WTC11 (cell line): ENCODE measurements at regions not wholly inside any gene's neighbourhood (a gene's known extent, or its start where the extent isn't known, plus 50 kb on each side); places are given as distances from the start of the nearest gene placed in this dataset.

Experiments used
- ATAC-seq: fragments of 200-7000 bp; cut with Tn5 transposase; 2 replicates; pipeline ENCODE4 v1.10.0; 2021; ENCODE audit warnings: mild to moderate bottlenecking, moderate library complexity
- CTCF ChIA-PET: fragments of 300-600 bp; sonication (Branson Sonifier 250); formaldehyde crosslinking; loops from one replicate; lab custom pipeline; 2021; ENCODE audit warnings: antibody characterized with exemption; lab: Charles Lee
- POLR2A ChIA-PET: fragments of 350-600 bp; sonication (Branson Sonifier 250); formaldehyde crosslinking; loops from one replicate; lab custom pipeline; 2021; ENCODE audit warnings: antibody characterized with exemption; lab: Charles Lee
- DNase-seq: peaks from one replicate; pipeline ENCODE4 v3.0.0; 2021; ENCODE audit warnings: low spot score
- H3K27ac Mint-ChIP-seq: 2 replicates; pipeline ENCODE4 v1.8.0; 2021; ENCODE audit warnings: mixed read lengths
- H3K27me3 Mint-ChIP-seq: 2 replicates; pipeline ENCODE4 v1.8.0; 2021; ENCODE audit warnings: low read depth, mild to moderate bottlenecking, moderate library complexity, mixed read lengths
- H3K36me3 Mint-ChIP-seq: 2 replicates; pipeline ENCODE4 v1.8.0; 2021; ENCODE audit warnings: mixed read lengths
- H3K4me1 Mint-ChIP-seq: 2 replicates; pipeline ENCODE4 v1.8.0; 2022; ENCODE audit warnings: mixed read lengths
- H3K4me3 Mint-ChIP-seq: 2 replicates; pipeline ENCODE4 v1.8.0; 2021; ENCODE audit warnings: mild to moderate bottlenecking, moderate library complexity, mixed read lengths
- H3K9me3 Mint-ChIP-seq: 2 replicates; pipeline ENCODE4 v1.8.0; 2021; ENCODE audit warnings: mixed read lengths
- ARID4B ChIP-seq: sonication (generic); formaldehyde crosslinking; IDR thresholded peaks from 2 replicates; pipeline ENCODE4 v1.8.0; 2023; ENCODE audit warnings: missing genetic modification reagents, mild to moderate bottlenecking, borderline replicate concordance
- ATF6 ChIP-seq: sonication (generic); formaldehyde crosslinking; IDR thresholded peaks from 2 replicates; pipeline ENCODE4 v1.8.1; 2023; ENCODE audit warnings: mild to moderate bottlenecking, missing genetic modification reagents
- GRHL2 ChIP-seq: fragments of 250-450 bp; sonication (Bioruptor Pico); IDR thresholded peaks from 2 replicates; pipeline ENCODE4 v1.8.0; 2022; ENCODE audit warnings: mild to moderate bottlenecking, moderate library complexity; ENCODE audit not compliant: insufficient replicate concordance, severe bottlenecking
- NFE2L1 ChIP-seq: sonication (generic); formaldehyde crosslinking; IDR thresholded peaks from 2 replicates; pipeline ENCODE4 v1.8.1; 2023; ENCODE audit warnings: missing genetic modification reagents
- NFYB ChIP-seq: sonication (generic); formaldehyde crosslinking; conservative IDR thresholded peaks from 2 replicates; pipeline ENCODE4 v1.8.0; 2022; ENCODE audit warnings: low read depth, missing genetic modification reagents
- NR3C1 ChIP-seq: sonication (generic); formaldehyde crosslinking; conservative IDR thresholded peaks from 2 replicates; pipeline ENCODE4 v1.8.1; 2023; ENCODE audit warnings: low read depth, mild to moderate bottlenecking, missing genetic modification reagents
- PRDM15 ChIP-seq: sonication (generic); formaldehyde crosslinking; IDR thresholded peaks from 2 replicates; pipeline ENCODE4 v1.8.0; 2022; ENCODE audit warnings: missing genetic modification reagents
- SMAD4 ChIP-seq: sonication (generic); formaldehyde crosslinking; IDR thresholded peaks from 2 replicates; pipeline ENCODE4 v1.8.0; 2022; ENCODE audit warnings: mild to moderate bottlenecking, missing genetic modification reagents
- SOX15 ChIP-seq: fragments of 250-450 bp; sonication (Bioruptor Pico); IDR thresholded peaks from 2 replicates; pipeline ENCODE4 v1.9.0; 2021; ENCODE audit warnings: mild to moderate bottlenecking
- ZBTB21 ChIP-seq: sonication (generic); formaldehyde crosslinking; IDR thresholded peaks from 2 replicates; pipeline ENCODE4 v1.8.1; 2023; ENCODE audit warnings: mild to moderate bottlenecking, missing genetic modification reagents, borderline replicate concordance
- ZMAT4 ChIP-seq: fragments of 250-450 bp; sonication (Bioruptor Pico); IDR thresholded peaks from 2 replicates; pipeline ENCODE4 v1.9.0; 2021; ENCODE audit warnings: mild to moderate bottlenecking
- ZNF121 ChIP-seq: sonication (generic); formaldehyde crosslinking; IDR thresholded peaks from 2 replicates; pipeline ENCODE4 v1.8.0; 2023; ENCODE audit warnings: missing genetic modification reagents
- TF ChIP-seq, protein P1 (sequence below): sonication (generic); formaldehyde crosslinking; conservative IDR thresholded peaks from 2 replicates; pipeline ENCODE4 v1.8.1; 2023; ENCODE audit warnings: mild to moderate bottlenecking, low read depth, missing genetic modification reagents, moderate library complexity
- TF ChIP-seq, protein P2 (sequence below): fragments of 250-450 bp; sonication (Bioruptor Pico); IDR thresholded peaks from 2 replicates; pipeline ENCODE4 v1.8.0; 2021; ENCODE audit warnings: mild to moderate bottlenecking
- TF ChIP-seq, protein P3 (sequence below): sonication (generic); formaldehyde crosslinking; IDR thresholded peaks from 2 replicates; pipeline ENCODE4 v1.8.0; 2022; ENCODE audit warnings: mild to moderate bottlenecking, missing genetic modification reagents

- TF ChIP-seq, protein P1, sequence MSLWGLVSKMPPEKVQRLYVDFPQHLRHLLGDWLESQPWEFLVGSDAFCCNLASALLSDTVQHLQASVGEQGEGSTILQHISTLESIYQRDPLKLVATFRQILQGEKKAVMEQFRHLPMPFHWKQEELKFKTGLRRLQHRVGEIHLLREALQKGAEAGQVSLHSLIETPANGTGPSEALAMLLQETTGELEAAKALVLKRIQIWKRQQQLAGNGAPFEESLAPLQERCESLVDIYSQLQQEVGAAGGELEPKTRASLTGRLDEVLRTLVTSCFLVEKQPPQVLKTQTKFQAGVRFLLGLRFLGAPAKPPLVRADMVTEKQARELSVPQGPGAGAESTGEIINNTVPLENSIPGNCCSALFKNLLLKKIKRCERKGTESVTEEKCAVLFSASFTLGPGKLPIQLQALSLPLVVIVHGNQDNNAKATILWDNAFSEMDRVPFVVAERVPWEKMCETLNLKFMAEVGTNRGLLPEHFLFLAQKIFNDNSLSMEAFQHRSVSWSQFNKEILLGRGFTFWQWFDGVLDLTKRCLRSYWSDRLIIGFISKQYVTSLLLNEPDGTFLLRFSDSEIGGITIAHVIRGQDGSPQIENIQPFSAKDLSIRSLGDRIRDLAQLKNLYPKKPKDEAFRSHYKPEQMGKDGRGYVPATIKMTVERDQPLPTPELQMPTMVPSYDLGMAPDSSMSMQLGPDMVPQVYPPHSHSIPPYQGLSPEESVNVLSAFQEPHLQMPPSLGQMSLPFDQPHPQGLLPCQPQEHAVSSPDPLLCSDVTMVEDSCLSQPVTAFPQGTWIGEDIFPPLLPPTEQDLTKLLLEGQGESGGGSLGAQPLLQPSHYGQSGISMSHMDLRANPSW = no peak
- no peak for TF ChIP-seq ATF6 (CRISPR knock-in tag)
- TF ChIP-seq, all 79 proteins: peak for 0
Measured at GRCh38 chr4:83782591-83782990, 246.7 kb downstream of the GPAT3 start (continued).

DNA sequence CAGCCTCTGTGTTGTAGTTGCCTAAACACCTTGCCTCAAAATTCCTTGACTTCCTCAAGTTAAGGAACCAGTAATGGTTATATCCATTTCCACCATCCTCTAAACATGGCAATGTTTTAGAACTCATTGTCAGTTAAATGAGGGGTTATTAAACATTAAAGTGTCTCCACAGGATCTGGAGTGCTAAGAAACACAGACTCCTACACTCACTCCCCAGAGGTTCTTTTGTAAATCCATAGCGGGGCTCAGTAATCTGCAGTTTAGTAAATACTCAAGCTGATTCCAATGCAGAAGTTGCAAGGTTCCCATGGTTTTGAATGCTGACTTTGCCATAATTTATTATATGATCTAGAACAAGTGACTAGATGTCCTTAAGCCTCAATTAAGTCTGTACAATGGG lies 245.5 kb downstream of the GPAT3 start:
- Mint-ChIP-seq H3K27ac (no peak overlapping the region), H3K9me3 (no peaks in the 10 kb centered on the region), H3K27me3 (peaks cover 66% of the 10 kb centered on the region), H3K4me3 (no peak overlapping the region), H3K4me1 (peaks cover 34% of the 10 kb centered on the region), H3K36me3 (no peaks in the 10 kb centered on the region)
- CTCF ChIA-PET = interaction anchor here (0.9 to 1.2 kb wide), 2 partner anchors 10 to 28 kb away, joined by 3 to 5 read pairs; no protein-coding TSS in a partner anchor
- TF ChIP-seq ZMAT4 (CRISPR knock-in tag) (peak; percentile 72; the same call in 1 of the 2 replicates), ZNF121 (CRISPR knock-in tag) (no peak), NR3C1 (CRISPR knock-in tag) (no peak)
- POLR2A ChIA-PET = no interaction called here
- DNase-seq (no peak), ATAC-seq (peak; percentile 60; the same call in 1 of the 2 replicates)

DNA sequence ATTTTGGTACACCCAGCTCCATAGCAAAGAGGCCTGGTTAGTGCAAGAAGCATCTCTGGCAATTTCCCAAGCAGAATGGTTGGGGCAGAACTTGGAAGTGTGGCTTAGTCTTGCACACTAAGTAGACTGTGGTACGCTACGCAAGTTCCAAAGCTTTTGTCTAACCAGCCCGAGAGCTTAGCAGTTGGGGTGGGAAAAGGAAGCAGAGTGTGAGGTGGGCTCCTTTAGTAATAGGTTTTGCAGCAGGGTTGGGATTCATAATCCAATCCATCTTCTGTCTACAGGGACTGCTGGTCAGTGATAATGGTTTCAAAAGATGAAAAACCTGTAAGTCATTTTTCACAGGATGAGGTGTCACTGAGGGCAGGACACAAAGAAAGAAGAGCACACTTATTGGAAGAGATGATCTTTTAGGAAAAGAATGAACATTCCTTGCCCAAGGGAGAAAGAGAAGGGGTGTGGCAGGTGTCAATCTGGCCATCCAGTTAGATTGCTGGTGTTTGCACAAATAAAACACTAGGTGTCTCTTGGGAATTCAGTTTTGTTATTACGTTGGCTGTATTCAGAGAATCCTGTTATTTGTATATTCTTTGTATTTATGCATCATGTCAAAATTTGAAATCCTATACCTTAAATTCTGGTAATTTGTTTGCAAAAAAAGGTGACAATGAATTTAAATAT lies 244.3 kb downstream of the GPAT3 start:
- ChIA-PET CTCF (no interaction called here), POLR2A (no interaction called here)
- DNase-seq (no peak), ATAC-seq (no peak)
- Mint-ChIP-seq H3K36me3 (no peaks in the 10 kb centered on the region), H3K4me3 (no peak overlapping the region), H3K9me3 (no peaks in the 10 kb centered on the region), H3K27ac (no peak overlapping the region), H3K4me1 (peaks cover 34% of the 10 kb centered on the region), H3K27me3 (peaks cover 62% of the 10 kb centered on the region)
- TF ChIP-seq NFYB (CRISPR knock-in tag) (no peak), SOX15 (CRISPR knock-in tag) (no peak), SMAD4 (no peak), NFE2L1 (CRISPR knock-in tag) (no peak), PRDM15 (CRISPR knock-in tag) (no peak), GRHL2 (CRISPR knock-in tag) (no peak), ARID4B (CRISPR knock-in tag) (no peak), ZBTB21 (no peak)
- TF ChIP-seq, protein P2, sequence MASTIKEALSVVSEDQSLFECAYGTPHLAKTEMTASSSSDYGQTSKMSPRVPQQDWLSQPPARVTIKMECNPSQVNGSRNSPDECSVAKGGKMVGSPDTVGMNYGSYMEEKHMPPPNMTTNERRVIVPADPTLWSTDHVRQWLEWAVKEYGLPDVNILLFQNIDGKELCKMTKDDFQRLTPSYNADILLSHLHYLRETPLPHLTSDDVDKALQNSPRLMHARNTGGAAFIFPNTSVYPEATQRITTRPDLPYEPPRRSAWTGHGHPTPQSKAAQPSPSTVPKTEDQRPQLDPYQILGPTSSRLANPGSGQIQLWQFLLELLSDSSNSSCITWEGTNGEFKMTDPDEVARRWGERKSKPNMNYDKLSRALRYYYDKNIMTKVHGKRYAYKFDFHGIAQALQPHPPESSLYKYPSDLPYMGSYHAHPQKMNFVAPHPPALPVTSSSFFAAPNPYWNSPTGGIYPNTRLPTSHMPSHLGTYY (CRISPR knock-in tag) = no peak
- TF ChIP-seq, protein P3, sequence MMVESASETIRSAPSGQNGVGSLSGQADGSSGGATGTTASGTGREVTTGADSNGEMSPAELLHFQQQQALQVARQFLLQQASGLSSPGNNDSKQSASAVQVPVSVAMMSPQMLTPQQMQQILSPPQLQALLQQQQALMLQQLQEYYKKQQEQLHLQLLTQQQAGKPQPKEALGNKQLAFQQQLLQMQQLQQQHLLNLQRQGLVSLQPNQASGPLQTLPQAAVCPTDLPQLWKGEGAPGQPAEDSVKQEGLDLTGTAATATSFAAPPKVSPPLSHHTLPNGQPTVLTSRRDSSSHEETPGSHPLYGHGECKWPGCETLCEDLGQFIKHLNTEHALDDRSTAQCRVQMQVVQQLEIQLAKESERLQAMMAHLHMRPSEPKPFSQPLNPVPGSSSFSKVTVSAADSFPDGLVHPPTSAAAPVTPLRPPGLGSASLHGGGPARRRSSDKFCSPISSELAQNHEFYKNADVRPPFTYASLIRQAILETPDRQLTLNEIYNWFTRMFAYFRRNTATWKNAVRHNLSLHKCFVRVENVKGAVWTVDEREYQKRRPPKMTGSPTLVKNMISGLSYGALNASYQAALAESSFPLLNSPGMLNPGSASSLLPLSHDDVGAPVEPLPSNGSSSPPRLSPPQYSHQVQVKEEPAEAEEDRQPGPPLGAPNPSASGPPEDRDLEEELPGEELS = no peak
